Naive B cell (primary cell): ENCODE measurements at regions not wholly inside any gene's neighbourhood (a gene's known extent, or its start where the extent isn't known, plus 50 kb on each side); places are given as distances from the start of the nearest gene placed in this dataset.
A peak's percentile ranks its signal among the peaks of the same experiment; 100 is the strongest.
"Not testable (repeated sequence)": the region's sequence is repeated elsewhere in the genome, so short reads cannot be mapped to it uniquely, and the experiment has no call there.

ENCODE experiments used
- ATAC-seq, 2 donors: fragments of 150-1000 bp; cut with Tn5 transposase; 2 replicates each; pipeline ENCODE4 v1.10.0; 2021; ENCODE audit warnings: low read depth in 2 of 2, mild to moderate bottlenecking in 2 of 2, moderate library complexity in 2 of 2
- DNase-seq: peaks from one replicate; pipeline ENCODE4 v3.0.0; 2022
- H3K27ac Mint-ChIP-seq, 6 donors: one replicate each; pipeline ENCODE4 v1.8.0; 2020 to 2022; ENCODE audit warnings: mild to moderate bottlenecking in 6 of 6, mixed read lengths in 6 of 6, moderate library complexity in 5 of 6, inconsistent platforms in 2 of 6
- H3K27me3 Mint-ChIP-seq, 3 donors: one replicate each; pipeline ENCODE4 v1.8.0; 2021 to 2022; ENCODE audit warnings: mixed read lengths in 3 of 3, mild to moderate bottlenecking in 1 of 3
- H3K36me3 Mint-ChIP-seq, 2 donors: one replicate each; pipeline ENCODE4 v1.8.0; 2020 to 2022; ENCODE audit warnings: mixed read lengths in 2 of 2, inconsistent platforms in 1 of 2, mild to moderate bottlenecking in 1 of 2
- H3K4me1 Mint-ChIP-seq, 3 donors: one replicate each; pipeline ENCODE4 v1.8.0; 2020 to 2022; ENCODE audit warnings: mixed read lengths in 3 of 3, inconsistent platforms in 1 of 3, mild to moderate bottlenecking in 1 of 3, moderate library complexity in 1 of 3
- H3K4me3 Mint-ChIP-seq, 8 donors: one replicate each; pipeline ENCODE4 v1.8.0; 2020 to 2022; ENCODE audit warnings: mild to moderate bottlenecking in 8 of 8, mixed read lengths in 8 of 8, moderate library complexity in 8 of 8, inconsistent platforms in 2 of 8
- H3K9me3 Mint-ChIP-seq, 7 donors: one replicate each; pipeline ENCODE4 v1.8.0; 2020 to 2022; ENCODE audit warnings: mixed read lengths in 7 of 7, mild to moderate bottlenecking in 5 of 7, inconsistent platforms in 2 of 7, moderate library complexity in 1 of 7

DNA sequence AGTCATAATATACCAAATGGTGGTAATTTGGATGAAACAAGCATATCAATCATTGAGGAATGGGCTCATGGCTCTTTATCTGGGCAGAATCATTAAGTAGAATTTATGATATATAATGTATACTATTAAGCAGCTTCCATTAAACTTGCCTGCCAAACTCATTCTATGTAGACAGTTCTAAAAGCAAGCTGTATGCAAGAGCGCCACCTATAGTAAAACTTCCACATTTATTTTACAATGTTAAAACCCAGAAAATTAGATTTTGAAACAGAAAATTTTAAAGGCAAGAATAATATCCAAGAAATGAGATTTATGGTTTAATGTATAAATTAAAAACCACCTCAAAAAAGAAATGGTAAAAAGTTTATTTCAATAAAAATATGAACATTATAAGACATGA lies 161.5 kb downstream of the MZT1 start:
- H3K36me3 Mint-ChIP-seq: no peaks in the 10 kb centered on the region
- no peaks in the 10 kb centered on the region for H3K4me1 Mint-ChIP-seq
- no peak overlapping the region for H3K27ac Mint-ChIP-seq
- no peaks in the 10 kb centered on the region for H3K27me3 Mint-ChIP-seq
- H3K4me3 Mint-ChIP-seq: no peak overlapping the region
- H3K9me3 Mint-ChIP-seq: no peaks in the 10 kb centered on the region
- DNase-seq (no peak), ATAC-seq (no peak)

DNA sequence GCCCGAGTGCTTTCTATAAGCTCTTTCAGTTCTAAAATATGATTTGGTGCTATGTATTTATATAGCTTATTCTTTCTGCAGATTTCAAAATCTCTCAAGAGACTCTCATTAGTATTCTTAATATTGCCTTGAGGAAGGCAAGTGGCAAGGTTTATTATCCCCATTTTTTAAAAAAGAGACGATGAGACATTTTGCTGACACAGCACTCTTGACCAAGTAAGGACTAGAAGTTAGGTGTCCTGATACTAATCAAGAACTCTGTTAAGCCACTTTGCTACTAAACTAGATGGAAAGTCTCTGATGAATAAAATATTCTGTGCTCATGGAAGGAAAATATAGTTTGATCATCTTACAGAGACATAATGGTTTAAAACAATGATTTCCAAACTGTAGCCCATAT lies 164.7 kb downstream of the MZT1 start:
- H3K27ac Mint-ChIP-seq: no peak overlapping the region
- no peak for DNase-seq
- ATAC-seq: no peak
- no peaks in the 10 kb centered on the region for H3K9me3 Mint-ChIP-seq
- no peaks in the 10 kb centered on the region for H3K36me3 Mint-ChIP-seq
- no peak overlapping the region for H3K4me3 Mint-ChIP-seq
- no peaks in the 10 kb centered on the region for H3K27me3 Mint-ChIP-seq
- no peaks in the 10 kb centered on the region for H3K4me1 Mint-ChIP-seq

DNA sequence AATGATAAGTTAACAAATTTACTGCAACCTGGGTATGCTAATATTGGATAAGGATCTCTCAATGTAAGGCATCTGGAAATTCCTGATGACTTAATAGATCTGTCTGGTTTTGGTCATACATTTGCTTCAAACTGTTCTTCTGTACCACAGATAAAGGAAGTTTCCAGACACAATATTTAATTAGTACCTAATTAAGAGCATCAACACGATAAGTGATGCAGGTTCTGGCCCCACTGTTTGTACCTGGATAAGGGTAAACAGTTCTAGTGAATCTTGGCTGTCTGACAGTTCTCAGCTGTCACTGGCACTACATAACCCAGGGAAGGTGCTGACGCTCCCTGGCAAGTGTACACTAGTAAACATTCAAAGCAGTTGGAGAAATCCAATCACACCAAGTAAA lies 165.6 kb downstream of the MZT1 start:
- Mint-ChIP-seq H3K27ac (no peak overlapping the region), H3K36me3 (no peaks in the 10 kb centered on the region), H3K4me3 (no peak overlapping the region), H3K9me3 (no peaks in the 10 kb centered on the region), H3K27me3 (no peaks in the 10 kb centered on the region), H3K4me1 (no peaks in the 10 kb centered on the region)
- DNase-seq (no peak), ATAC-seq (no peak)

DNA sequence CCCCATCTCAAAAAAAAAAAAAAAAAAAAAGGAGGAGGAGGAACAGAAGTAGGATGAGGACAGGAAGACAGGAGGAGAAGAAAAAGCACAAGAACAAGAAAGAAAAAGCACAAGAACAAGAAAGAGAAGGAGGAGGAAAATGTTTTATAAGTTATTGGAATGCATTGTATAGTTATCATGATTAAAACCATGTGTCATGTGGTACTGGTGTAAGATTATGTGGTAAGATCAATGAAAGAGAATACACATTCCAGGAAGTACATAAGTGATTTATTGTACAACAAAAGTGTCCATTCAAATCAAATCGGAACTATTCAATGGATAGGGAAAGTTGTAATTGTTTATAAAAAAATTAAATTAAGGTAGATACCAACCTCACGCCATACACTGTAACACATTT lies 167.7 kb downstream of the MZT1 start:
- no peak for ATAC-seq
- Mint-ChIP-seq H3K36me3 (no peaks in the 10 kb centered on the region), H3K4me1 (no peaks in the 10 kb centered on the region), H3K4me3 (no peak overlapping the region), H3K9me3 (peaks cover 0 to 2% (median 0%) of the 10 kb centered on the region in 7 donors), H3K27ac (peak overlapping the region in 1 of 6 donors; percentile 18), H3K27me3 (no peaks in the 10 kb centered on the region)
- no peak for DNase-seq

DNA sequence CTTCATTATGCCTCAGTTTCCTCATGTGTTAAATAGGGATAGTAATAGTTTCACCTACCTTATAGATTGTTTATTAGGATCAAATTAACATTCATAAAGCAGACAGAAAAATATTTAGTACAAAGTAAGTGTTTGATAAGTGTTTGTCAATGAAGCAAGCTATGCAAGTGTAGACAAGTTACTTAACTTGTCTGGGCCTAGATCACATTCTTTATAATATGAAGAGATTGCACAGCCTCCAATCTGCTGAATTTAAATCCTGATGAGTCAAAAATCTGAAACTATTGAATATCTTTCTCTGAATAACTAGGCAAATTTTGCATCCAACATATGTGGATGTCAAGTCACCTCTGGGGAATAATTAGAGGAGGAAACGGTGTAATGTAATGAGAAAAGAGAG lies 170.5 kb downstream of the MZT1 start:
- Mint-ChIP-seq H3K27me3 (no peaks in the 10 kb centered on the region), H3K4me1 (no peaks in the 10 kb centered on the region), H3K27ac (no peak overlapping the region), H3K36me3 (no peaks in the 10 kb centered on the region), H3K4me3 (no peak overlapping the region), H3K9me3 (peaks cover 0 to 2% (median 0%) of the 10 kb centered on the region in 7 donors)
- ATAC-seq: no peak
- DNase-seq: no peak

DNA sequence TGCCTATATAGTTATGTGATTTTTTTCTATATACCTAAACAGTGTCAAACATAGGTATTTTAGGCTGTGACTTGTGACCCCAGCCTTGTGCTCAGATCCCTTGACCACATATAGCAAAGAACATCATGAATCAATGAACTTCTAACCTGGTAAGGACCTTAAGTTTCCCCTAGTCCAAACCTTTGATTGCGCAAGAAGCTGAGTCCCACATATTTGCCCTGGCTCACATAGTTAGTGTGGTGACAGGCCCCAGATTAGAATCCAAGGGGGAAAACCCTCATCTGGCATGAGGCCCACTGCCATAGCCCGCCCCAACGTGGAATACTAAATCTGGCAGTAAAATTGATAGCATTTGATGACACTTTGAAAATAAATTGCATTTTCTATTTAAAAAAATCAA lies 171.8 kb downstream of the MZT1 start:
- Mint-ChIP-seq H3K36me3 (no peaks in the 10 kb centered on the region), H3K9me3 (peaks cover 0 to 2% (median 0%) of the 10 kb centered on the region in 7 donors), H3K27ac (no peak overlapping the region), H3K4me3 (no peak overlapping the region), H3K4me1 (no peaks in the 10 kb centered on the region), H3K27me3 (no peaks in the 10 kb centered on the region)
- DNase-seq (no peak), ATAC-seq (no peak)

DNA sequence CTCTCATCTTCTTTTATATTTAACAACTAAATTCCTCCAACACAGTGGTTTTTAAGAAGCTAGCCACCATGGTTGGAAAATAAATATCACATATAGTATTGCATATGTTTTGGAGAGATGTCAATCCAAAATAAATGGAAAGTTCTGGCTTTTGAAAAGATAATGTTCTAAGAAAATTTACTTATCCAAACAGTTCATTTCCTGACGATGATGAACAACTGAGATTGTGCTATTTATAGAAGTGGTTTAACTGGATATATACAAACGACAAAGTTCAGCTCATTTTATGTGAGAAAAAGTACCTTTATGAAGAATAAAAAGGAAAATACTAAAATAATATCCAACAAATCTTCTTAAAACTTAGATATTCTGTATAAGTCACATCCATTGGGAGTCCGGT lies 174.7 kb downstream of the MZT1 start:
- no peak for ATAC-seq

DNA sequence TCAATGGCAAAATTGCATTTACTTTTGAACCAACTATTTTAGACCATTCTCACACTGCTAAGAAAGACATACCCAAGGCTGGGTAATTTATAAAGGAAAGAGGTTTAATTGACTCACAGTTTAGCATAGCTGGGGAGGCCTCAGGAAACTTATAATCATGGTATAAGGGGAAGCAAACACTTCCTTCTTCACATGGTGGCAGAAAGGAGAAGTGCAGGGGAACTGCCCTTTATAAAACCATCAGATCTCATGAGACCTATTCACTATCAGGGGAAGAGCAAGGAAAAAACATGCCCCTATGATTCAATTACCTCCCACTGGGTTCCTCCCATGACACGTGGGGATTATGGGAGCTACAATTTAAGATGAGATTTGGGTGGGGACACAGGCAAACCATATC lies 181.5 kb downstream of the MZT1 start:
- not testable (repeated sequence) for H3K9me3 Mint-ChIP-seq, H3K36me3 Mint-ChIP-seq, H3K4me3 Mint-ChIP-seq, H3K27ac Mint-ChIP-seq, ATAC-seq, DNase-seq, H3K4me1 Mint-ChIP-seq, H3K27me3 Mint-ChIP-seq

More for the DNA sequence above, 174.7 kb downstream of the MZT1 start:
- no peak overlapping the region for H3K4me3 Mint-ChIP-seq
- peaks cover 0 to 6% (median 2%) of the 10 kb centered on the region in 7 donors for H3K9me3 Mint-ChIP-seq
- no peak overlapping the region for H3K27ac Mint-ChIP-seq
- H3K36me3 Mint-ChIP-seq: no peaks in the 10 kb centered on the region
- no peaks in the 10 kb centered on the region for H3K4me1 Mint-ChIP-seq
- no peak for DNase-seq
- no peaks in the 10 kb centered on the region for H3K27me3 Mint-ChIP-seq

DNA sequence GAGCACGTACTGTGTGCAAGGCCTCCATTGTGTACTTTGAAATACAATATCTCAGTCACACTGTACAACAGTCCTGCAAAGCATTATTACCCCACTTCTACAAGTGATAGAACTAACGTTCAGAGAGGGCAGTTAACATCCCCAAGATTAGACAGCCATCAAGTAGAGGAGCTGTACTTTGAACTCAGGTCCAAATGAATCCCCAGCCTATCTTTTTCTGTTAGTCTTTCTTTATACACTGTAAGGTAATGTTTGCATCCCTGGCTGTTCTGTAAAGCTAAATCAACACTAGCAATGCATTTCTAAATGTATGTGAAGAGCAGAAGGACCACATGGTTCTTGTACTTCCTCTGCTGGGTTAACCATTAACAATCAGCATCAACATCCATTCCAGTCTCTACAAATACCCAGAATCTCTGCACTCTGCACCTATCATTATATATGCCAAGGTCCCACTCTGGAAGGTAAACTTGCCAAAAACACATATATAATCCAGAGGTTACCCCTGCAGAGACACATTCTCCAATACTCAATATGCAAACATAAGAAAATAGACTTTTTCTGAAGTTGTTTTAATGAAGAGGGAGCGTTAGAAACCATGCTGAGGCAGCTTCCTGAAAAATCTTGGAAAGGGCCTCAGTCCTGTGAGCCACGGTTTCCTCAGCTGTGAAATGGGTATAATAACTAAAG lies 182.3 kb downstream of the MZT1 start:
- Mint-ChIP-seq H3K4me1 (no peaks in the 10 kb centered on the region), H3K36me3 (no peaks in the 10 kb centered on the region), H3K27me3 (no peaks in the 10 kb centered on the region), H3K9me3 (peaks cover 0 to 4% (median 2%) of the 10 kb centered on the region in 7 donors), H3K4me3 (no peak overlapping the region), H3K27ac (no peak overlapping the region)
- ATAC-seq: no peak
- no peak for DNase-seq

DNA sequence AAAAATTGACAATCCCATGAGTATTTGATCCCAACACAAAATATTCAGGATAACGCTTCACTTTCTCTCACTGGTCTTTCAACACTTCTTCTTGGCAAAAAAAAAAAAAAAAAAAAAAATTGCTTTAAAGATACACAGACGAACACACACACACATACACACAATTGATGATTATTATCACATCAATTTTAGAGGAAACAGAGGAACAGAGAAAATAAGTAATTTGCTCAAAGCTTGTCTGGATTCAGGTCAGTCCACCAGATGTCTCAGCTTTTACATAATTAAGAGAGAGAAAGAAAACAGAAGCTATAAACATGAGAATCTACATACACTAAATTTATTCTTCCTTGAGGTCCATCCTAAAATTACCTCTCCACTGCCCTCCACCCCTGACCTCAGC lies 183.4 kb downstream of the MZT1 start:
- H3K27ac Mint-ChIP-seq: peak overlapping the region in 1 of 6 donors; percentile 2
- H3K4me3 Mint-ChIP-seq: no peak overlapping the region
- H3K36me3 Mint-ChIP-seq: no peaks in the 10 kb centered on the region
- DNase-seq (no peak), ATAC-seq (no peak)
- H3K27me3 Mint-ChIP-seq: no peaks in the 10 kb centered on the region
- H3K4me1 Mint-ChIP-seq: no peaks in the 10 kb centered on the region
- peaks cover 0 to 4% (median 2%) of the 10 kb centered on the region in 7 donors for H3K9me3 Mint-ChIP-seq

DNA sequence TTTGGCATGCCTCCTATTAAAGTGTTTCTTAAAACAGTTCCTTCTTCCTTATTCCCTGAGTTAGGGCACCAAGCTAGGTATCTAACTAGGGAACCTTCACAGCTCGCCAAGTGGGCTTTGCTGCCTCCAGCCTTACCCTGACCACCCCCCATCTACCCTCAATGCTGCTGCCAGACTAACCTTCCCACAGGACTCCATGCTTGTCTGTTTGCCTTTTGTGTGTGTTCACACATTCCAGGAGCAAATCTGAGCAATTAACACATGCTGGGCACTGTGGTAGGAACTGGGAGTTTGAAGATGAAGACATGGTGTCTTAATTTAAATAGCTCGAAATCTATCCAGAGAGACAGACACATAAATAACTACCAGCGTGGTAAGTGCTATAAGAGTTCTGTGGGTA lies 185.2 kb downstream of the MZT1 start:
- ATAC-seq: no peak

DNA sequence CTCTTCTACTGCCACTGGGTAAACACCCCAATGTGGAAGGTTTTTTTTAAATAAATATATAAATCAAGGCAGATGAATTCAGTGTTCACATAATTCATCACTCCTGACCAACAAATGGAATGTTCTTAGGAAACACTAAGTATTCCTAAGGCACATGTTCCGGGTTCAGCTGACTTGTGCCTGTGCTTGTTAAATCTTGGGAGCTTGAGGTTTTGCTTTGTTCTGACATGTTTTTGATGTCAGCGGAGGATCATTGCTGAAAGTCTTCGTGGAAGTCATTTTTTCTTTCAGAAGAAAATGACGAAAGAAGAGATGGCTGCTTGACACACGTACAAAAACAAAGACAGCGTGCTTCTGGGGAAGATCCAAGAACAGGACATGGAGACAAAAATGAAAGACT lies 185.8 kb downstream of the MZT1 start:
- Mint-ChIP-seq H3K36me3 (no peaks in the 10 kb centered on the region), H3K9me3 (peaks cover 0 to 5% (median 0%) of the 10 kb centered on the region in 7 donors), H3K27ac (no peak overlapping the region), H3K4me1 (no peaks in the 10 kb centered on the region), H3K4me3 (no peak overlapping the region), H3K27me3 (no peaks in the 10 kb centered on the region)
- DNase-seq (no peak), ATAC-seq (no peak)

More for the DNA sequence above, 185.2 kb downstream of the MZT1 start:
- Mint-ChIP-seq H3K27ac (no peak overlapping the region), H3K9me3 (peaks cover 0 to 5% (median 0%) of the 10 kb centered on the region in 7 donors), H3K27me3 (no peaks in the 10 kb centered on the region), H3K4me1 (no peaks in the 10 kb centered on the region), H3K4me3 (no peak overlapping the region), H3K36me3 (no peaks in the 10 kb centered on the region)
- no peak for DNase-seq

DNA sequence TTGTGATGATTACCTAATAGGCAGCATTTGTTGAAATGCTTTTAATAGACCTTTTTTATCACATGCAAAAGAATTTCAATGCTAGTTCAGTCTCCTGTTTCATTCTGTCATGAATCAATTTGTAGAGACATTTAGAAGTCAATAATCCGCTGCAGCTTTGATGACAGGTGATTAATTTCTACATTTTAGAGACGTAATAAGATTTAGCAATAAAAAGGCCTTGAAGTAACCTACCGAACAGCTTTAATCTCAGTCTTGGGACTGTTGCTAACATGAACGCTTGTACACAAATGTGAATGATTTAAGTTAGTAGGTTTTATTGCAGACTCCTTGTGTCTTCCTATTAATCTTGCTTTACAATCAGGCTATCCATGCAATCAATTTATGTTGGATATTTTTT lies 186.5 kb downstream of the MZT1 start:
- peaks cover 0 to 5% (median 0%) of the 10 kb centered on the region in 7 donors for H3K9me3 Mint-ChIP-seq
- no peaks in the 10 kb centered on the region for H3K4me1 Mint-ChIP-seq
- no peak for DNase-seq
- no peaks in the 10 kb centered on the region for H3K27me3 Mint-ChIP-seq
- no peak for ATAC-seq
- H3K4me3 Mint-ChIP-seq: no peak overlapping the region
- H3K36me3 Mint-ChIP-seq: no peaks in the 10 kb centered on the region
- no peak overlapping the region for H3K27ac Mint-ChIP-seq

DNA sequence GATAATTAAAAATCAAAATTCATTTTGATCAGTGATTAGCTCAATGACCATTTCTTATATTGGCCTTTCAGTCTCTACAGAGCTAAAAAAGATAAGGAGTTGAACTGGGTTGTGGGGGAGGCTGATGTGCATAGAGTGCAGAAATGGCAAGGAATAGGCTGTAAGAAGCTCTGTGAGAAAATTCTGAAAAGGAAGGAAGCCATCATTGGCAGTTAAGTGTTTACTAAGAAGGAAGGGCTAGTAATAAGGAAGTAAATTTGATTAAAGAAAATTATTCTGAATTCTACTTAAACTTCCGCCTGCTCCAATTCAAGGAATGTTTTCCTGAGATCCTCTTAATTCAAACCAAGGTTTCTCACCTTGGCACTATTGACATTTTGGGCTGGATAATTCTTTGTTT lies 187.5 kb downstream of the MZT1 start:
- Mint-ChIP-seq H3K4me3 (no peak overlapping the region), H3K9me3 (peaks cover 0 to 7% (median 0%) of the 10 kb centered on the region in 7 donors), H3K27me3 (no peaks in the 10 kb centered on the region), H3K4me1 (no peaks in the 10 kb centered on the region), H3K36me3 (no peaks in the 10 kb centered on the region), H3K27ac (no peak overlapping the region)
- no peak for ATAC-seq
- no peak for DNase-seq

DNA sequence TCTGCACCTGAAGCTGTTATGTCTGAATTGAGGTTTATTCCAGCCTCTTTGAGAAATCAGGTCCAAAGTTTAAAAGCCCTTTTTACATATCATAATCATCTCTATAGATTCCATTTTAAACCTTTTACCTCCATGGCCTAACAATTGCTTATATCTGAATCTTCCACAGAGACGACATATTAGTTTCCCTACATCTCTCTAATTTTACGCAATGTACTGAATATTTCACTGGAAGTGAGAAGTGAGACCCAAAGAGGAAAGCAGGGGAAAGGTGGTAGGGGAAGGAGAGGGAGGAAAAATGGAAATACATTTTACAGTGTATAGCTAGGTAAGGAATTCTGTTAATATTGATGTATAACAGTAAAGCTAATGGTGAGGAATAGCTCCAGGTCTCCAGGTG lies 189.6 kb downstream of the MZT1 start:
- Mint-ChIP-seq H3K9me3 (peaks cover 0 to 5% (median 0%) of the 10 kb centered on the region in 7 donors), H3K27me3 (no peaks in the 10 kb centered on the region), H3K27ac (no peak overlapping the region), H3K36me3 (no peaks in the 10 kb centered on the region), H3K4me1 (no peaks in the 10 kb centered on the region), H3K4me3 (no peak overlapping the region)
- ATAC-seq (no peak), DNase-seq (no peak)
